NCI-H146 (cell line): ENCODE measurements at regions not wholly inside any gene's neighbourhood (a gene's known extent, or its start where the extent isn't known, plus 50 kb on each side); places are given as distances from the start of the nearest gene placed in this dataset.

Experiments used
- DNase-seq: peaks from one replicate; lab custom pipeline; 2025; lab: John Stamatoyannopoulos, UW

DNA sequence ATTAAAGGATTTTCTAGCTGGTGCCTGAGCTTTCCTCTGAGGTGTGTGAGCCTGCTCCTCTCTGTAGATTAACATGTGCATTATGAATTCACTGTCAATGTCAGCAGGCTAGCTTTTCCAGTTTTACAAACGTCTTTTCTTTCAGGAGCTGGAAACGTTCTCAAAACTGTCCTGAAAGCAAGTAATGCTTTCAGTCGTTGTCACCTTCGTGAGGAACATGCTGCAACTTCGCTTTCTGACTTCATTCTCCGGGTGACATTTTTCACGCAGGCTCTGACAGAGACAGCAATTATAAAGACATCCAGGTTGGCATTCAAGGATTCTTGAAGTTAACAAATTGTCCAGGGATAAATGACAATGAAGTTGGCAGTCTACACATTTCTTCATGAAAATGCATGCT, 671.5 kb downstream of the DHX35 start:
- DNase-seq: no peak

- no peak for DNase-seq
Observed at GRCh38 chr20:39632757-39633156, 670.6 kb downstream of the DHX35 start.

DNA sequence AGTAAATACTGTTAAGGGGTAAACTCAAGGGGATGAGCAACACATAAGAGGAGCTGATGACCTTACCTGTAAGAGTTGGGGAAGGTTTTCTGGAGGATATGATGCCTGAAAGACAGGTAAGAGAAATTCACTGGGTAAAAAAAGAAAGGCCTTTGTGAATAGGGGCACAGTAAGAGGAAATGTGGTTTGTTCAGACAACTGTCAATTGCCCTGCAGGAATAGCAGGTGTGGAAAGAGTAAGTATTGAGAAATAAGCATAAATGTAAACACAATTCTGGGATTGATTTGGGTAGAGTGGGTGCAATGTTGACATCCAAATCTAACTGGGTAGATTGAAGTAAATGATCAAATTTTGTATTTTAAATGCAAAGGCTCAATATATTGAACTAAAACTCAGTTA, 670.0 kb downstream of the DHX35 start:
- DNase-seq: no peak

DNA sequence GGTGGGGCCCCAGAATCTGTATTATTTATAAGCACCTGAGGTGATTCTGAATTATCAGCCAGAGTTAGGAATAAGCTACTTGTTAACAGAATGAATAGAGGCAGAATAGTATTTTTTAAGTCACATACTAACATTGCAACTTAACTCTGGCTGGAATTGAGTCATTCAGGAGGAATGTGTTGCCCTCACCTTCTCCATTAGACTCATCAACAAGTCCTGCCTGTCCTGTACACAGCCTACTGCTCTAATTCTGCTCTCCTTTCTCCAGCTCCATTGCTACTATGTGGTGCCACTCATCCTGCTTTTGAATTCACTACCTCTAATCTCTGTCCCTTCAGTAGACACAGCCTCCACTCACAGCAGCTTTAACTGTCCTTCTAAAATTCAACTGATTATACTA, 669.4 kb downstream of the DHX35 start:
- no peak for DNase-seq

GRCh38 chr20:39630215-39630908, 668.2 kb downstream of the DHX35 start:
- no peak for DNase-seq

DNA sequence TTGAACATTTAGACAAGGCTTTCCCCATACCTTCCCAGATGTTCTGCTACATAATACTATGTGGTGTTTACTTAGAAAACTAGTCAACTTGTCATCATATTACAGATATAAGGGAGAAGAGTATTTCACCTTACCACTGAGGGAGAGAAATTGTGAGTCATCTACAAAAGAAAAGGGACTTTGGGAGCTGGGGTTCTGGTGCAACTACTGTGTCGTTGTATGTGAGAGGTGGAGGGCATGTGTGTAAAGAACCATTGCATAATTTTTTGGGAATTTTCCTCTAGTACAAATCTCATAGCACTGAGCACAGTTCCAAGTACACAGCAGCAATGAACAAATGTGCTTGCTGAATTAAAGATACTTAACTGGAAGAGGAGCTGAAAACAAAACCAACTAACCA, 665.6 kb downstream of the DHX35 start:
- DNase-seq: no peak

DNA sequence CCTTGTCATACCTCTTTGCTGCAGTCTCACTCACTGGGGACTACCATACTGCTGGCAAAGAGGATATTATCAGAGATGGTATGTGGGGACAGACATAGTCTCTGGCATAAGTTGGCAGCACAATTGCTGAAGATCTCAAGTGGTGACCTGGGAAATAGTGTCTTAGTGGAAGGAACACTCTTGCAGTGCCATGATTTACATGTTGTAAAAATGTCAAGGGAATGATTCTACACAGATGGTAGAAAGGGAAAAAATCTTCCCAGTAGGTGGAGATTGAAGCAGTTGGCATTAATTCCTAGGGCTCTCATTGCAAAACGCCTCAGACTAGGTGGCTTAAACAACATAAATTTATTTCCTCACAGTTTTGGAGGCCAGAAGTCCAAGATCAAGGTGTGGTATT, 662.2 kb downstream of the DHX35 start:
- no peak for DNase-seq

GRCh38 chr20:39623584-39624234, 661.6 kb downstream of the DHX35 start:
- DNase-seq: no peak

GRCh38 chr20:39619271-39619785, 657.2 kb downstream of the DHX35 start:
- DNase-seq: no peak

DNA sequence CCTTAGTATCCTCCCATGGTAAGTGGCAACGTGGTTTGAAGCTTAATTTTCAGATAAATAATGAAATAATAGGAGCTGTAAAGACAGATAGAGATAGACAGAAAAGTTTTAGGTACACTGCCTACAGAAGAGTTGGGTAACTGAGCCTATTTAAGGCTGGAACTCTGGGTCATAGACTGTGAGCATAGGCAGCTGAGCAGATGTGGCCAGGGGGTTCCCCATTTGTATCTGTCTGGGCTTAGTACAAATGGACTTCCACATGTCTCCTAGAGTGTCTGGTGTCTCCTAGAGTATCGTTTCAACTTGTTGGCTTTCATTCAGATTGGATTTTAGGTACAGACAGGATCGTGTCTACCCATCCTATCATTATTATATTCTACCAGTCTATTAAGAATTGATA, 649.8 kb downstream of the DHX35 start:
- no peak for DNase-seq

DNA sequence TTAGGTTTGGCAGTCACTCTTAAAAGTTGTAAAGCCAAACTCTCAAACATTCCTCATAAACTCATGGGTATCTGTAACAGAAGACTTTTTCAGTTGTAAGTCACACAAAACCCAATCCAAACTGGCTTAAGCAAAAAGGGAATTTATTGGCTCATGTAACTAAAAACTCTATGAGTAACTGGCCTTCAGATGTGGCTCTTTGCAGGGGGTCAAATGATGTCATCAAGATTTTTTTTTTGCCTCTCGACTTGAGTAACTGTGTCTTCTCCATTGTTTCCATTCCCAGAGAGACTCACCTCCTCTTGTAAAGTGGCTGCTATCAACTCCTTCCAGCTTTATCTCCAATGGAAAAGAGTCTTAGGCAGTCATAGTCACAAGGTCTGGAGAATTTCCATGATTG, 645.0 kb downstream of the DHX35 start:
- DNase-seq: no peak

DNA sequence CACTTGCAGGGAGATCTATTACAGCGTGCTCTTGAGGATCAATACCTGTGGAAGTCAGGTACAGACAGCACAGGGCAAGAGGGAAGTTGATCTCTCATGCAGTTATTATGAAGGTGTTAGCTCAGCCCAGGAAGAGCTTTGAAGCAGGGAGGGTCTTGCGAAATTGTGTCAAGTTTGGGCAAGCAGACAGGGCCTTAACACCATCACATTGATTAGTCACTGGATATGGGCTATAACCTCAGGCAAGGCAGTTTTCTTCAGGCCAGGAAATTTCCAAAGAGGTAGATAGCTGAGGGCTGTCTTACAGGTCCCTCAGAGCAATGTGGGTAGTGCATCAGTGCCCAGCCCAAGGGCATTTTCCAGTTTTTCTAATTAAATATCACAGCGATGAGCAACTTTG, 643.8 kb downstream of the DHX35 start:
- DNase-seq: no peak

GRCh38 chr20:39605361-39605760, 643.2 kb downstream of the DHX35 start:
- DNase-seq: no peak

- no peak for DNase-seq
Observed at GRCh38 chr20:39603219-39603618, 641.1 kb downstream of the DHX35 start.

GRCh38 chr20:39602649-39603048, 640.5 kb downstream of the DHX35 start:
- DNase-seq: no peak

GRCh38 chr20:39600871-39601270, 638.7 kb downstream of the DHX35 start:
- DNase-seq: no peak

DNA sequence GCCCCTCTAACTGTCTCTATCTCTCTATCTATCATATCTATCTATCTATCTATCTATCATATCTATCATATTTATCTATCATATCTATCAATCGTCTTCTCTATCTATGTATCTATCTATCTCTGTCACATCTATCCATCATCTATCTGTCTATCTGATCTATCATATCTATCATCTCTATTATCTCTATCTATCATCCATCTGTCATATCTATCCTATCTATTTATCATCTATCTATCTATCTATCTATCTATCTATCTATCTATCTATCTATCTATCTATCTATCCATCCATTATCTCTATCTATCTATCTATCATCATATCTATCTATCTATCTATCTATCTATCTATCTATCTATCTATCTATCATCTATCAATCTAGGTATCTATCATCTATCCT, 638.0 kb downstream of the DHX35 start:
- no peak for DNase-seq

DNA sequence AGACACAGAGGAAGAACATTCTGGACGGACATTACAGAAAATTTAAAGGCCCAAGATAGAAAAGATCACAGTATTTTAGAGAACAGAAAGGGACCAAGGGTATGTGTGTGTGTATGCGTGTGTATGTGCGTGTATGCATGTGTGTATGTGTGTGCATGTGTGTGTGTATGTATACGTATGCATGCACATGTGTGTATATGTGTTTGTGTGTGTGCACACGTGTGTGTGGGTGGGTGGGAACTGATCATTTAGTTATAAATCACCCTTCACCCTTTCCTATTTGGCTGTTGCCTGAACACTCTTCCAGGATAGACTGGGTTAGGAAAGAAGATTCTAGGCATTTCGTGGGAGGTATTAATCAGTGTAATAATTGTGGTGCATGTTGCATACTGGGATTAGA, 634.4 kb downstream of the DHX35 start:
- no peak for DNase-seq

DNA sequence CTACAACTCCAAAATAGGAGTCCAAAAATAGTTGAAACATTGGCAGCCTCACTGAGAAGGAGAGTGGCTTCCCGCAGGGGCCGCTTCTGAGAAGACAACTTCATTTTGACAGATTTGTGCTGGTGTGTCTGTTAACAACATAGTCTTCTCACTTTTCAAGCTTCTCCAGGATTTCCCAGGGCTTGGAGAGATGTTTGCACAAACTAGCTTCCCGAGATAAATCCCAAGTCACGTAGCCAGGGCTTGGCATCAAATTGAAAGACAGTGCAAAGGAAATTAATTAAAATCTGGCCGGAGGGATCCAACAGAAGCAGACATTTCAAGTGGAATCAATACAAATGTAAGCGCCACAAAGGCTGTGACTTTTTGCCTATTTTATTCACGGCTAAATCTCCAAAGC, 630.2 kb downstream of the DHX35 start:
- DNase-seq: no peak

DNA sequence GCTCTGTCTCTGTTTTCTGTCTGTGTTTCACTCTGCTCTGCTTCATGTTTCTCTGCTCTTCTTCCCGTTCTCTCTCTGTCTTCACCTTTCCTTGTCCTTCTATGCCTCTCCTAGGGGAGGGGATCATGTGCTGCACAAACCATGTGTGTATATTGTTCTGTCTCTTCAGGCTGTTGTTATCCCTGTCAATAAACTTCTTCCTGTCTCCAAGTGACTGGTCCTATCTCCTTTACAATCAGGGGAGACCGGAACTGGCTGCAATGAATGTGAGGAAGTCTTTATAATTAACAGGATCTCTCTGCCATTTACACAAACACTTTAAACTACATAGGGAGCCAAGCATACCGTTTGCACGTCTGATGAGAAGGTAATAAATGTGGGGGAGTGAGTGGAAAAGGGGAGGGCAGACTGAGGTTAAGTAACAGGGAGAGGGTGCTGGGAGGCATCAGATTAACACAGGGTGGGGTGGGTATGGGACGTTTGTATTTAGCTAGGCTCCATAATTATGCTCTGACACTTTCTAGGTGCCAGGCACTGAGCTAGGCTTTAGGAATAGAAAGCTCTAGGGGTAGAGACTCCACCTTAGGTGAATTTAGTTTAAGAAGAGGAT, 626.1 kb downstream of the DHX35 start:
- no peak for DNase-seq

DNA sequence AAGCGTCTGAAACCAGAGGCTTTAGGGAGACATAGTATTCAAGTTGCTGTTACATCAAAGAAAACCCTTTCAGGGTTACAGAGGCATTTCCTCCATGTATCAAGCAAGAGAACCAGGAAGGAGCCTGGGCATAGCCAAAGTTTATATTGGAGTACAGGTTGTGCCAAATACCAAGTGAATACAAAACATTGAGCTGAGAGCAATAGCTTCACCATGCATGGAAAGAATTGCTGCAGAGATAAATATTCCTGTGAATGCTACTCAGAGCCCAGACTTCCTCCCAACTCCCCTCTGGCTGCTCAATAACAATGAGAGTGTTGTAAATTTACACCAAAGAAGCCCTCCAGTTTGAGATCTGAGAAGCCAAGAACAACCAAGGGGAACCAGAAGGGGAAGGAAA, 618.9 kb downstream of the DHX35 start:
- DNase-seq: no peak

GRCh38 chr20:39576771-39577170, 614.6 kb downstream of the DHX35 start:
- no peak for DNase-seq

- DNase-seq: no peak
Observed at GRCh38 chr20:39574061-39574460, 611.9 kb downstream of the DHX35 start.
